ENCODE measurements at regions not wholly inside any gene's neighbourhood (a gene's known extent, or its start where the extent isn't known, plus 50 kb on each side); places are given as distances from the start of the nearest gene placed in this dataset.

DNA sequence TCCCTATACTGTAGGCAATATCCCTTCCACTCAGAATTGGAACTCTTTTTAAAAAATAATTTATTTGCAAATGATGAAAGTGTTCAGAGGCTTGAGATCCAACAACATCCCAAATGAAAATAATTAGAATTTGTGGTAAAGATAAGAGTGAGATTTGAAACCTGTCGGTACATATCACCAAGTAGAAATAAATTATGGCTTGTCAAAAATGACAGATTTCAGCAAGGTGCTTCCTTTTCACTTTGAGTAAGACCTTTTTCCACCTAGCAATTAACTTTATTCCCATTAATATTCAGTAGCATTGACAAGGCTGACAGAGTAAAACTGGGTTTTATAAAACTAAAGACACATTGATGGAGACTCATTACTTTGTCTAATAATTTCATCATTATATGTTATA lies 107.7 kb upstream of the PRKD1 start:
- TF ChIP-seq TAF1 (IDR thresholded peaks at IDR 0.05; ENCODE audit: borderline replicate concordance, insufficient read depth, low read length) (no peak), SIN3A (IDR thresholded peaks at IDR 0.05; ENCODE audit: borderline replicate concordance, insufficient read depth, low read length) (no peak), POLR2AphosphoS5 (IDR thresholded peaks at IDR 0.05; ENCODE audit: low read depth, low read length) (no peak), FOXP2 (optimal IDR thresholded peaks at IDR 0.05; ENCODE audit: borderline replicate concordance, extremely low read depth, extremely low read length, insufficient read depth) (no peak)
- TF ChIP-seq, protein P1, sequence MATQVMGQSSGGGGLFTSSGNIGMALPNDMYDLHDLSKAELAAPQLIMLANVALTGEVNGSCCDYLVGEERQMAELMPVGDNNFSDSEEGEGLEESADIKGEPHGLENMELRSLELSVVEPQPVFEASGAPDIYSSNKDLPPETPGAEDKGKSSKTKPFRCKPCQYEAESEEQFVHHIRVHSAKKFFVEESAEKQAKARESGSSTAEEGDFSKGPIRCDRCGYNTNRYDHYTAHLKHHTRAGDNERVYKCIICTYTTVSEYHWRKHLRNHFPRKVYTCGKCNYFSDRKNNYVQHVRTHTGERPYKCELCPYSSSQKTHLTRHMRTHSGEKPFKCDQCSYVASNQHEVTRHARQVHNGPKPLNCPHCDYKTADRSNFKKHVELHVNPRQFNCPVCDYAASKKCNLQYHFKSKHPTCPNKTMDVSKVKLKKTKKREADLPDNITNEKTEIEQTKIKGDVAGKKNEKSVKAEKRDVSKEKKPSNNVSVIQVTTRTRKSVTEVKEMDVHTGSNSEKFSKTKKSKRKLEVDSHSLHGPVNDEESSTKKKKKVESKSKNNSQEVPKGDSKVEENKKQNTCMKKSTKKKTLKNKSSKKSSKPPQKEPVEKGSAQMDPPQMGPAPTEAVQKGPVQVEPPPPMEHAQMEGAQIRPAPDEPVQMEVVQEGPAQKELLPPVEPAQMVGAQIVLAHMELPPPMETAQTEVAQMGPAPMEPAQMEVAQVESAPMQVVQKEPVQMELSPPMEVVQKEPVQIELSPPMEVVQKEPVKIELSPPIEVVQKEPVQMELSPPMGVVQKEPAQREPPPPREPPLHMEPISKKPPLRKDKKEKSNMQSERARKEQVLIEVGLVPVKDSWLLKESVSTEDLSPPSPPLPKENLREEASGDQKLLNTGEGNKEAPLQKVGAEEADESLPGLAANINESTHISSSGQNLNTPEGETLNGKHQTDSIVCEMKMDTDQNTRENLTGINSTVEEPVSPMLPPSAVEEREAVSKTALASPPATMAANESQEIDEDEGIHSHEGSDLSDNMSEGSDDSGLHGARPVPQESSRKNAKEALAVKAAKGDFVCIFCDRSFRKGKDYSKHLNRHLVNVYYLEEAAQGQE (IDR thresholded peaks at IDR 0.05; ENCODE audit: insufficient read depth in 1 of 2, low read depth in 2 of 2, low read length in 2 of 2), result no peak

DNA sequence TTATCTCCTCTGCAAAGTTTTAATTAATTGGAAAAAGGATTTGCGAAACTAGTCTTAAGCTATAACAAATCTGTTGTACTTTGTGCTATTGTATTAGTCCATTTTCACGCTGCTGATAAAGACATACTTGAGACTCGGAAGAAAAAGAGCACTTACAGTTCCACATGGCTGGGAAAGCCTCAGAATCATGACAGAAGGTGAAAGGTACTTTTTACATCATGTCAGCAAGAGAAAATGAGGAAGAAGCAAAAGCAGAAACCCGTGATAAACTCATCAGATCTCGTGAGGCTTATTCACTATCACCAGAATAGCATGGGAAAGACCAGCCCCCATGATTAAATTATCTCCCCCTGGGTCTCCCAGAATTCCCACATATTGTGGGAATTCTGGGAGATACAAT lies 118.1 kb upstream of the PRKD1 start:
- TF ChIP-seq, protein P1 (IDR thresholded peaks at IDR 0.05; ENCODE audit: insufficient read depth in 1 of 2, low read depth in 2 of 2, low read length in 2 of 2), result no peak
- no peak for TF ChIP-seq FOXP2 (optimal IDR thresholded peaks at IDR 0.05; ENCODE audit: borderline replicate concordance, extremely low read depth, extremely low read length, insufficient read depth)
- TF ChIP-seq POLR2AphosphoS5 (IDR thresholded peaks at IDR 0.05; ENCODE audit: low read depth, low read length), result no peak
- TF ChIP-seq SIN3A (IDR thresholded peaks at IDR 0.05; ENCODE audit: borderline replicate concordance, insufficient read depth, low read length), result no peak
- no peak for TF ChIP-seq TAF1 (IDR thresholded peaks at IDR 0.05; ENCODE audit: borderline replicate concordance, insufficient read depth, low read length)

DNA sequence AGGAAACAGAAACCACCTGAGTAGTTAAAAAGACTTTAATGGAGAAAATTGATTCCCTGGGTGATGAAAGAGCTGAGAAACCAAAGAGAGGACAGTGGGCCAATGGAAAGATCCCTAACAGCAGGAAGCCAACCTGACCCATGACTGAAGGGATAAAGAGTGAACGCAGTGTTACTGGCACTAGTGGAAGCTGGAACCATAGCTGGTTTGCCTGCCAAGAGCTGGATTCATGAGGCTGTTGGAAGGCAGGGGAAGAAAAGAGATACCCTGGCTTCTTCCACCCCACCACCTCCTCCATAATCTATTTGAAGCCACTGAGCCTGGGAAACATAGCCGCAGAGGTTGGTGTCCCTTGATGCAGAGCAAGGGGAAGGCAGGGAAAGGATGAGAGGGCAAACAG lies 125.5 kb upstream of the PRKD1 start:
- TF ChIP-seq FOXP2 (optimal IDR thresholded peaks at IDR 0.05; ENCODE audit: borderline replicate concordance, extremely low read depth, extremely low read length, insufficient read depth) (no peak), POLR2AphosphoS5 (IDR thresholded peaks at IDR 0.05; ENCODE audit: low read depth, low read length) (no peak), TAF1 (IDR thresholded peaks at IDR 0.05; ENCODE audit: borderline replicate concordance, insufficient read depth, low read length) (no peak), SIN3A (IDR thresholded peaks at IDR 0.05; ENCODE audit: borderline replicate concordance, insufficient read depth, low read length) (no peak)
- TF ChIP-seq, protein P1 (IDR thresholded peaks at IDR 0.05; ENCODE audit: insufficient read depth in 1 of 2, low read depth in 2 of 2, low read length in 2 of 2), result no peak

DNA sequence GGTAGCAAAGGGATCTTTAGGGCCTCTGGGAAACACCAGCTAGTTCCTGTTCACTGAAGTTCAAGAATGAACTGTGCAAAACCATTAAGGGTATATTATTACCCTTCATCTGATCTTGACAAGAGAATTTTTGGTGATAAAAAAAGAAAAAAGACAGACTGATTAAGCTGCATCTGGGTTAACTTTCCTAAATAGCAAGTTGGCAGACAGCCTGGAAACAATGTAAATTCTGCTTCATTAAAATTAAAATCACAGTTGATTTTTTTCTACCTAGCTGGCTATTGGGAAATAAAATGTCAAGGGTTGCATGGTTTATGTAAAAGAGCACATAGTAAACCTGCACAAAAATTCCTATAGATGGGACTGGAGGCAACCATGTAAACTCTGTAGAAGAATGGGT lies 126.6 kb upstream of the PRKD1 start:
- TF ChIP-seq SIN3A (IDR thresholded peaks at IDR 0.05; ENCODE audit: borderline replicate concordance, insufficient read depth, low read length) (no peak), POLR2AphosphoS5 (IDR thresholded peaks at IDR 0.05; ENCODE audit: low read depth, low read length) (no peak), TAF1 (IDR thresholded peaks at IDR 0.05; ENCODE audit: borderline replicate concordance, insufficient read depth, low read length) (no peak), FOXP2 (optimal IDR thresholded peaks at IDR 0.05; ENCODE audit: borderline replicate concordance, extremely low read depth, extremely low read length, insufficient read depth) (no peak)
- TF ChIP-seq, protein P1 (IDR thresholded peaks at IDR 0.05; ENCODE audit: insufficient read depth in 1 of 2, low read depth in 2 of 2, low read length in 2 of 2), result no peak

DNA sequence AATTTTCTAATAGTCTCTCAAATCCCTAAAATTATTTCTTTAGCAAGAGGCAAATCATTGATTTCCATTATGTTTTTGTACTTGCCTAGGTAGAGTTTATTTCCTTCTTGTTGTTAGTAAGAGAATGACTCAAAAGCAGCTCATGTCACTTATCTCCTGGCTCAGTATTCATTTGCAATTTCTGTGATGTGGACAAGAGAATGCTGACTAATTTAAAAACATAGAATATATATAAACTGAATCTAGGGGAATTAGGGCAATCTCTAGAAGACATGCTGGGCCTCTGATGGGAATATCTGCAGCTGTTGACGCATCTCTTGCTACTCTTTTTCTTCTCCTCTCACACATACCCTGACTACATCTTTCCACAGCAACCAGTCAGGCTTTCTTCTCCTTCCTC lies 130.8 kb upstream of the PRKD1 start:
- TF ChIP-seq, protein P1 (IDR thresholded peaks at IDR 0.05; ENCODE audit: insufficient read depth in 1 of 2, low read depth in 2 of 2, low read length in 2 of 2), result no peak
- no peak for TF ChIP-seq TAF1 (IDR thresholded peaks at IDR 0.05; ENCODE audit: borderline replicate concordance, insufficient read depth, low read length)
- TF ChIP-seq SIN3A (IDR thresholded peaks at IDR 0.05; ENCODE audit: borderline replicate concordance, insufficient read depth, low read length), result no peak
- TF ChIP-seq POLR2AphosphoS5 (IDR thresholded peaks at IDR 0.05; ENCODE audit: low read depth, low read length), result no peak
- TF ChIP-seq FOXP2 (optimal IDR thresholded peaks at IDR 0.05; ENCODE audit: borderline replicate concordance, extremely low read depth, extremely low read length, insufficient read depth), result no peak
